ENCODE measurements at regions not wholly inside any gene's neighbourhood (a gene's known extent, or its start where the extent isn't known, plus 50 kb on each side); places are given as distances from the start of the nearest gene placed in this dataset.

DNA sequence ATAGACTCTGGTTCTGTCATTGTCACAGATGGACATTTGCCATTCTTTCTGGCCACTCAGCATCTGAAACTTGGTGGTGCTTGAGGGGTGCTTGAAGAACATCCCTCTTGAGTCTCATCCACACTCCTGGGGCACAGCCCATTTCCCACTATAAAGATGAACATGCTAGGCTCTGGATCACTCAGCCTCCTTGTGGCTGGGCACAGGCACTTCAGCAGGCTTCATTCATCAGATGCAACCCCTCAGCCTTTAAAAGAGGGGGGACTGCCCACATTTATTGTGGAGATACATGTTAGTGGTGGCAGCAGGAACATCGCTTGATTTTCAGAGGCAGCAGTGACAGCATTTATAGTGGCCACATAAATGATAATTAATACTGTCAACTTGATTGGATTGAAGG, 124.7 kb upstream of the NIPBL start:
- TF ChIP-seq, protein P1, sequence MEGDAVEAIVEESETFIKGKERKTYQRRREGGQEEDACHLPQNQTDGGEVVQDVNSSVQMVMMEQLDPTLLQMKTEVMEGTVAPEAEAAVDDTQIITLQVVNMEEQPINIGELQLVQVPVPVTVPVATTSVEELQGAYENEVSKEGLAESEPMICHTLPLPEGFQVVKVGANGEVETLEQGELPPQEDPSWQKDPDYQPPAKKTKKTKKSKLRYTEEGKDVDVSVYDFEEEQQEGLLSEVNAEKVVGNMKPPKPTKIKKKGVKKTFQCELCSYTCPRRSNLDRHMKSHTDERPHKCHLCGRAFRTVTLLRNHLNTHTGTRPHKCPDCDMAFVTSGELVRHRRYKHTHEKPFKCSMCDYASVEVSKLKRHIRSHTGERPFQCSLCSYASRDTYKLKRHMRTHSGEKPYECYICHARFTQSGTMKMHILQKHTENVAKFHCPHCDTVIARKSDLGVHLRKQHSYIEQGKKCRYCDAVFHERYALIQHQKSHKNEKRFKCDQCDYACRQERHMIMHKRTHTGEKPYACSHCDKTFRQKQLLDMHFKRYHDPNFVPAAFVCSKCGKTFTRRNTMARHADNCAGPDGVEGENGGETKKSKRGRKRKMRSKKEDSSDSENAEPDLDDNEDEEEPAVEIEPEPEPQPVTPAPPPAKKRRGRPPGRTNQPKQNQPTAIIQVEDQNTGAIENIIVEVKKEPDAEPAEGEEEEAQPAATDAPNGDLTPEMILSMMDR (IDR thresholded peaks at IDR 0.05 in 8 of 11, conservative IDR thresholded peaks at IDR 0.05 in 3 of 11) = no peak
- TF ChIP-seq POLR2A (IDR thresholded peaks at IDR 0.05) = no peak
- no peak for TF ChIP-seq POLR2AphosphoS5 (IDR thresholded peaks at IDR 0.05)

Data from spleen (tissue), 7 donors.